ENCODE measurements at regions not wholly inside any gene's neighbourhood (a gene's known extent, or its start where the extent isn't known, plus 50 kb on each side); places are given as distances from the start of the nearest gene placed in this dataset.

DNA sequence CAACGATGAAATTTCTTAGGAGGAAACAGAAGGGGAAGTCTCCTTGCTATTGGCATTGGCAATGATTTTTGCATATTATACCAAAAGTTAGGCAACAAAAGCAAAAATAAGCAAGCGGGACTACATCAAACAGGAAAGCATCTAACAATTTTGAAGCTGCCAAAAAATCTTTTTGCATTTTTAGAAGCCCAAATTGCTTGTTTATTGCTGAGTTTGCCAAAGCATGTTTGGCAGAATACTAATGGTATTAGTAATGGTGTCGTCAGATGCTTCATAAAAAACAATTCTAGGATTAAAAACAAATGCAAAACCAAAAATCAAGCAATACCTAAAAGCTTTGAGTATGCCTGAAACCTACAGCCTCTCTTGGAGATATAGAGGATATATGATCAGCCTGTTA lies 80.0 kb downstream of the GALR1 start:
- H3K27ac ChIP-seq = no peak overlapping the region
- TF ChIP-seq, protein P1, sequence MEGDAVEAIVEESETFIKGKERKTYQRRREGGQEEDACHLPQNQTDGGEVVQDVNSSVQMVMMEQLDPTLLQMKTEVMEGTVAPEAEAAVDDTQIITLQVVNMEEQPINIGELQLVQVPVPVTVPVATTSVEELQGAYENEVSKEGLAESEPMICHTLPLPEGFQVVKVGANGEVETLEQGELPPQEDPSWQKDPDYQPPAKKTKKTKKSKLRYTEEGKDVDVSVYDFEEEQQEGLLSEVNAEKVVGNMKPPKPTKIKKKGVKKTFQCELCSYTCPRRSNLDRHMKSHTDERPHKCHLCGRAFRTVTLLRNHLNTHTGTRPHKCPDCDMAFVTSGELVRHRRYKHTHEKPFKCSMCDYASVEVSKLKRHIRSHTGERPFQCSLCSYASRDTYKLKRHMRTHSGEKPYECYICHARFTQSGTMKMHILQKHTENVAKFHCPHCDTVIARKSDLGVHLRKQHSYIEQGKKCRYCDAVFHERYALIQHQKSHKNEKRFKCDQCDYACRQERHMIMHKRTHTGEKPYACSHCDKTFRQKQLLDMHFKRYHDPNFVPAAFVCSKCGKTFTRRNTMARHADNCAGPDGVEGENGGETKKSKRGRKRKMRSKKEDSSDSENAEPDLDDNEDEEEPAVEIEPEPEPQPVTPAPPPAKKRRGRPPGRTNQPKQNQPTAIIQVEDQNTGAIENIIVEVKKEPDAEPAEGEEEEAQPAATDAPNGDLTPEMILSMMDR (IDR thresholded peaks at IDR 0.05) = no peak
- intact Hi-C loops (cut with DNase I) = no loop called here
- no peaks in the 10 kb centered on the region for H3K4me1 ChIP-seq
- H3K36me3 ChIP-seq = no peaks in the 10 kb centered on the region
- ATAC-seq = no peak
- H3K4me3 ChIP-seq = no peak overlapping the region
- no peaks in the 10 kb centered on the region for H3K9me3 ChIP-seq
- DNase-seq = no peak
- no peaks in the 10 kb centered on the region for H3K27me3 ChIP-seq

DNA sequence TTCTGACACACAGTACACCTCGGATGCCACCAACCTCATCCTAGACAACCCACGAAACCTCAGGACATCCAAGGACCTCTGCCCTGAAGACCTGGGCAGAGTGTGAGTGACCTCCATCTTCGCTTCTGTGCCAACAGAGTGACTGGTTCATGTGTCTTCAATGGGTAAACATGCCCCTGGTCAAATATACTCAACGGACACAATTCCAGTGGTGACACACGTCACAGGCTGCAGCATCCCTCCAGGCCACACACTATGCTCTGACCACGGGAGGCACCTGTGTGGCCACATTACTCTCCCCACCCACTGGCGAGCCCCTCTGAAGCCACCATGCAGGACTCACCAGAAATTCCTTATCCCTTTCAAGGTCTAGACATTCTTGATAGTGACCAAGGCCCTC lies 85.2 kb downstream of the GALR1 start:
- no peaks in the 10 kb centered on the region for H3K9me3 ChIP-seq
- intact Hi-C loops (cut with DNase I) = no loop called here
- H3K27ac ChIP-seq = no peak overlapping the region
- H3K27me3 ChIP-seq = peaks cover 0 to 6% of the 10 kb centered on the region in 2 donors
- ATAC-seq = no peak
- H3K4me3 ChIP-seq = no peak overlapping the region
- no peak for DNase-seq
- no peaks in the 10 kb centered on the region for H3K36me3 ChIP-seq
- TF ChIP-seq, protein P1 (IDR thresholded peaks at IDR 0.05) = no peak
- no peaks in the 10 kb centered on the region for H3K4me1 ChIP-seq

DNA sequence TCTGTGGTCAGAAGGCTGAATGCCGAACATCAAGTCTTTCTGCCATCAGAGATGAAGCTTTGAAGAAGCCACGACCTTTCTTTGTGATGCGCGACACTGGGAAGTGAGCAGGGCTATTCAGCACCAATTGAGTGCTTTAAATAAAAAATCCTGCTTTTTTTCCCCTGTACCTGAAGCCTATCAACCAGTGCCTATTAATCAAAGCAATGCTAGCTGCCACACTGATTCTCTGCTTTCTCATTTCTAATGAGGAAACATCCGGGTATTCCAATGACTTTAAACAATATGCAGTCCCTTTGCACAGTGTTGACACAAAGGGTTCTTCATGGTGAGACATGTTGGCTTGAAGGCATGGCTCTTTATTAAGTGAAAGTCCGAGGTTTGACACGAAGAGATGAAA lies 88.0 kb downstream of the GALR1 start:
- intact Hi-C loops (cut with DNase I) = no loop called here
- Histone ChIP-seq H3K9me3 (no peaks in the 10 kb centered on the region), H3K36me3 (no peaks in the 10 kb centered on the region), H3K27me3 (peaks cover 0 to 9% of the 10 kb centered on the region in 2 donors), H3K4me1 (no peaks in the 10 kb centered on the region), H3K4me3 (no peak overlapping the region), H3K27ac (no peak overlapping the region)
- TF ChIP-seq, protein P1 (IDR thresholded peaks at IDR 0.05) = no peak
- ATAC-seq (no peak), DNase-seq (no peak)

DNA sequence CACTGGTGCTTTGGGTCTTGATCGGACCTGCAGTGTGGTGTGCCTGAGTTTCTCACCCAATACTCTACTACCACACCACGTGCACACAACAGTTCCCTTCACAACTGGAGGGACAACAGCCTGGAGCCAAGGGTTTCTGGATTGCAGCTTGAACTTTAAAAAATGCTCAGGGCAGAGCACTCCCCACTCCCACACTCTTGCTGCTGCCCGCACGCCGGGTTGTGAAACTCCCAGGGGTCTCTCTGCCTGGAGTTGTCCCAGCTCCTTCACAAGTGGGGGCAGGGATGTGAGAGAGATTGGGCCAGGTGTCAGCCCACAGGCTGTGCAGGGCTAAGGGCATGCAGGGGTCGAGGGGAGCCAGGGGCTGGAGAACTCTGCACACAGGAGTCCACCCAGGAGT lies 89.4 kb downstream of the GALR1 start:
- H3K27me3 ChIP-seq = peaks cover 0 to 9% of the 10 kb centered on the region in 2 donors
- TF ChIP-seq, protein P1 (IDR thresholded peaks at IDR 0.05) = no peak
- H3K4me1 ChIP-seq = no peaks in the 10 kb centered on the region
- H3K4me3 ChIP-seq = no peak overlapping the region
- DNase-seq (no peak), ATAC-seq (no peak)
- H3K36me3 ChIP-seq = no peaks in the 10 kb centered on the region
- intact Hi-C loops (cut with DNase I) = no loop called here
- no peak overlapping the region for H3K27ac ChIP-seq
- H3K9me3 ChIP-seq = no peaks in the 10 kb centered on the region

DNA sequence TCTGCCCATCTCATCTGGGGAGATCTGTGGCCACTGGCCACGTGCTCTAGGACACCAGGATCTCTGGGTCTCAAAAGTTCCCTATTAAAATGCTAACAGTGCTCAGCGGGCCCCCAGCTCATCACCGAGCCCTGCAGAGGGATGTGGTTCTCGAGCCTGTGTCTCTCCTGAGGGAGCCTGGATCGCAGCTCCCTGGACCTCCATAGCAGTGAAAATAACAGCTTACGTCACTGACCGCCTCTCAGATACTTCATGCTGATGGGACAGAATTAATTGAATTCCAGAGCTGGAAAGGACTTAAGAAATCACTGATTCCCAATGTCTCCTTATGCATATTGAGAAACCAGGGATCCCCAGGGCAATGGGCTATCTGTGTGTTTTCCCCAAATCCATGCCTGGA lies 90.0 kb downstream of the GALR1 start:
- ATAC-seq (no peak), DNase-seq (no peak)
- H3K27me3 ChIP-seq = peaks cover 0 to 9% of the 10 kb centered on the region in 2 donors
- no peak overlapping the region for H3K4me3 ChIP-seq
- no peaks in the 10 kb centered on the region for H3K9me3 ChIP-seq
- TF ChIP-seq, protein P1 (IDR thresholded peaks at IDR 0.05) = no peak
- intact Hi-C loops (cut with DNase I) = no loop called here
- no peaks in the 10 kb centered on the region for H3K4me1 ChIP-seq
- H3K36me3 ChIP-seq = no peaks in the 10 kb centered on the region
- no peak overlapping the region for H3K27ac ChIP-seq

All from left lung (tissue), 4 donors.